HUES64 (cell line): ENCODE measurements at regions not wholly inside any gene's neighbourhood (a gene's known extent, or its start where the extent isn't known, plus 50 kb on each side); places are given as distances from the start of the nearest gene placed in this dataset.

Source experiments
- H3K27ac ChIP-seq: 2 replicates; pipeline ENCODE4 v1.7.0; 2013; ENCODE audit warnings: low read depth, low read length, inconsistent platforms
- H3K27me3 ChIP-seq: 2 replicates; pipeline ENCODE4 v1.6.1; 2013; ENCODE audit warnings: mild to moderate bottlenecking, low read length; ENCODE audit not compliant: insufficient read depth
- H3K36me3 ChIP-seq: 2 replicates; pipeline ENCODE4 v1.6.1; 2013; ENCODE audit warnings: mild to moderate bottlenecking, low read length; ENCODE audit not compliant: insufficient read depth
- H3K4me1 ChIP-seq: 2 replicates; pipeline ENCODE4 v1.6.1; 2013; ENCODE audit warnings: mild to moderate bottlenecking, low read length, moderate library complexity; ENCODE audit not compliant: insufficient read depth
- H3K4me3 ChIP-seq: 2 replicates; pipeline ENCODE4 v1.5.1; 2013; ENCODE audit warnings: mild to moderate bottlenecking, low read length, moderate library complexity
- H3K9ac ChIP-seq: 2 replicates; pipeline ENCODE4 v1.6.1; 2013; ENCODE audit warnings: mild to moderate bottlenecking, low read depth, low read length
- H3K9me3 ChIP-seq: 2 replicates; pipeline ENCODE4 v1.6.1; 2013; ENCODE audit warnings: low read depth, low read length; ENCODE audit not compliant: insufficient read depth
- WGBS: fragments of 150-250, 120-280 bp; methylation state at CpG from one replicate; pipeline ENCODE4 v1.1.7; 2013; ENCODE audit warnings: missing lambda C conversion rate; 5-methylcytosine and 5-hydroxymethylcytosine counted together

GRCh38 chr6:145252737-145253136 lies 482.6 kb downstream of the EPM2A start:
- H3K27ac ChIP-seq = no peak overlapping the region
- H3K4me3 ChIP-seq = no peak overlapping the region
- peaks cover 11% of the 10 kb centered on the region; the same call in 1 of the 2 replicates for H3K9me3 ChIP-seq
- H3K4me1 ChIP-seq = no peaks in the 10 kb centered on the region
- H3K27me3 ChIP-seq = no peaks in the 10 kb centered on the region
- H3K36me3 ChIP-seq = no peaks in the 10 kb centered on the region
- no peak overlapping the region for H3K9ac ChIP-seq

- Histone ChIP-seq H3K36me3 (no peaks in the 10 kb centered on the region), H3K4me1 (no peaks in the 10 kb centered on the region), H3K27ac (no peak overlapping the region), H3K27me3 (no peaks in the 10 kb centered on the region), H3K9me3 (peaks cover 11% of the 10 kb centered on the region; the same call in 1 of the 2 replicates), H3K4me3 (no peak overlapping the region), H3K9ac (no peak overlapping the region)
- WGBS = 69% methylated on average over 5 of the region's 5 CpGs
Observed at GRCh38 chr6:145254649-145255401, 480.5 kb downstream of the EPM2A start.

GRCh38 chr6:145257704-145258103 lies 477.6 kb downstream of the EPM2A start:
- H3K27me3 ChIP-seq = no peaks in the 10 kb centered on the region
- H3K36me3 ChIP-seq = no peaks in the 10 kb centered on the region
- no peak overlapping the region for H3K27ac ChIP-seq
- 94% methylated on average over 1 of the region's 1 CpG for WGBS
- H3K9ac ChIP-seq = no peak overlapping the region
- H3K4me3 ChIP-seq = no peak overlapping the region
- no peaks in the 10 kb centered on the region for H3K4me1 ChIP-seq
- H3K9me3 ChIP-seq = peaks cover 11% of the 10 kb centered on the region; the same call in 1 of the 2 replicates

GRCh38 chr6:145258122-145258521 lies 477.2 kb downstream of the EPM2A start:
- Histone ChIP-seq H3K27me3 (no peaks in the 10 kb centered on the region), H3K4me1 (no peaks in the 10 kb centered on the region)
- no CpG with 5 or more reads among the region's 1 CpG for WGBS

GRCh38 chr6:145260484-145261175 lies 474.7 kb downstream of the EPM2A start:
- no peaks in the 10 kb centered on the region for H3K36me3 ChIP-seq
- H3K9me3 ChIP-seq = peaks cover 6% of the 10 kb centered on the region; the same call in 1 of the 2 replicates
- no peaks in the 10 kb centered on the region for H3K4me1 ChIP-seq
- no peak overlapping the region for H3K9ac ChIP-seq
- H3K27ac ChIP-seq = no peak overlapping the region
- 91% methylated on average over 2 of the region's 2 CpGs for WGBS
- H3K27me3 ChIP-seq = no peaks in the 10 kb centered on the region
- no peak overlapping the region for H3K4me3 ChIP-seq

More at GRCh38 chr6:145258122-145258521, 477.2 kb downstream of the EPM2A start:
- Histone ChIP-seq H3K9me3 (peaks cover 11% of the 10 kb centered on the region; the same call in 1 of the 2 replicates), H3K4me3 (no peak overlapping the region), H3K9ac (no peak overlapping the region), H3K27ac (no peak overlapping the region), H3K36me3 (no peaks in the 10 kb centered on the region)

- Histone ChIP-seq H3K4me1 (no peaks in the 10 kb centered on the region), H3K4me3 (no peak overlapping the region), H3K27ac (no peak overlapping the region), H3K9me3 (no peaks in the 10 kb centered on the region), H3K9ac (no peak overlapping the region), H3K36me3 (no peaks in the 10 kb centered on the region), H3K27me3 (no peaks in the 10 kb centered on the region)
- WGBS = 96% methylated on average over 2 of the region's 2 CpGs
Observed at GRCh38 chr6:145261758-145262157, 473.6 kb downstream of the EPM2A start.

GRCh38 chr6:145262771-145263170 lies 472.5 kb downstream of the EPM2A start:
- no peak overlapping the region for H3K4me3 ChIP-seq
- no peaks in the 10 kb centered on the region for H3K4me1 ChIP-seq
- no peaks in the 10 kb centered on the region for H3K27me3 ChIP-seq
- no peak overlapping the region for H3K27ac ChIP-seq
- WGBS = no CpG with 5 or more reads among the region's 1 CpG
- H3K9ac ChIP-seq = no peak overlapping the region
- H3K36me3 ChIP-seq = no peaks in the 10 kb centered on the region
- H3K9me3 ChIP-seq = no peaks in the 10 kb centered on the region

GRCh38 chr6:145263778-145264211 lies 471.5 kb downstream of the EPM2A start:
- Histone ChIP-seq H3K36me3 (no peaks in the 10 kb centered on the region), H3K4me1 (no peaks in the 10 kb centered on the region), H3K9me3 (no peaks in the 10 kb centered on the region), H3K4me3 (no peak overlapping the region), H3K27me3 (no peaks in the 10 kb centered on the region), H3K9ac (no peak overlapping the region), H3K27ac (no peak overlapping the region)
- WGBS = 92% methylated on average over 4 of the region's 5 CpGs

- H3K4me3 ChIP-seq = no peak overlapping the region
- no peaks in the 10 kb centered on the region for H3K9me3 ChIP-seq
- WGBS = 90% methylated on average over 5 of the region's 6 CpGs
- no peak overlapping the region for H3K27ac ChIP-seq
- H3K36me3 ChIP-seq = no peaks in the 10 kb centered on the region
- H3K9ac ChIP-seq = no peak overlapping the region
- no peaks in the 10 kb centered on the region for H3K4me1 ChIP-seq
- no peaks in the 10 kb centered on the region for H3K27me3 ChIP-seq
Observed at GRCh38 chr6:145266432-145267075, 468.8 kb downstream of the EPM2A start.

- no peak overlapping the region for H3K9ac ChIP-seq
- WGBS = 92% methylated on average over 5 of the region's 5 CpGs
- no peaks in the 10 kb centered on the region for H3K27me3 ChIP-seq
- no peak overlapping the region for H3K4me3 ChIP-seq
- no peak overlapping the region for H3K27ac ChIP-seq
- H3K9me3 ChIP-seq = no peaks in the 10 kb centered on the region
- H3K4me1 ChIP-seq = no peaks in the 10 kb centered on the region
- H3K36me3 ChIP-seq = no peaks in the 10 kb centered on the region
Observed at GRCh38 chr6:145267076-145267867, 468.0 kb downstream of the EPM2A start.
